DMS53 (cell line): ENCODE measurements at regions not wholly inside any gene's neighbourhood (a gene's known extent, or its start where the extent isn't known, plus 50 kb on each side); places are given as distances from the start of the nearest gene placed in this dataset.

Experiments used
- DNase-seq: peaks from one replicate; lab custom pipeline; 2025; lab: John Stamatoyannopoulos, UW

- DNase-seq, result no peak
Observed at GRCh38 chr6:117168296-117169063, 96.9 kb upstream of the VGLL2 start.

DNA sequence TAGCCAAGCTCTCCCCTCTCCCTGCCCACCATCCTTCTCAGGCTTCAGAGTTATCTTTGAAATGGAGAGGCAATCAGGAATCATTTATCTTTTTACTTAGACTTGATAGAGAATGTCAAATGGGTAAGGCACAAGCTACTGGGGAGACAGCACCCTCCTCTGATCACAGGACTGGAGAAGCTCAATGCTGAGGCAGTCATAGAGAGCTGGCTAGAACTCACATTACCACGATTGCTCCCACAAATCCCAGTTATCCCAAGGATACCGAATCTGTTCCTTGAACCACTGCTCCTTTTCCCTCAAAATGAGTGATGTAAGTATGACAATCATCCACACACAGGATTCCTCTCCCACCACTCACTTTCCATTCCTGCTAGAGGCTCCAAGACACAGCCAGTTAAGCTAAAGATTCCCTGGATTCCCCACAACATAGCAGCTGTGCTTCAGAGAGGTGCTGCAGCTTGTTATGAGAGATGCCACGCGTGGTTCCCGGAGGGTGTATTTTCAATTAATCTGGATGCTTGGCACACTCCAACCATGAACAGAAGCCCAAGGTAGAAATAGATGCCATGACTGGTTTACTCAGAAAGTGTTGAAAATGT, 96.2 kb upstream of the VGLL2 start:
- no peak for DNase-seq

- no peak for DNase-seq
Observed at GRCh38 chr6:117169781-117170281, 95.5 kb upstream of the VGLL2 start.

DNA sequence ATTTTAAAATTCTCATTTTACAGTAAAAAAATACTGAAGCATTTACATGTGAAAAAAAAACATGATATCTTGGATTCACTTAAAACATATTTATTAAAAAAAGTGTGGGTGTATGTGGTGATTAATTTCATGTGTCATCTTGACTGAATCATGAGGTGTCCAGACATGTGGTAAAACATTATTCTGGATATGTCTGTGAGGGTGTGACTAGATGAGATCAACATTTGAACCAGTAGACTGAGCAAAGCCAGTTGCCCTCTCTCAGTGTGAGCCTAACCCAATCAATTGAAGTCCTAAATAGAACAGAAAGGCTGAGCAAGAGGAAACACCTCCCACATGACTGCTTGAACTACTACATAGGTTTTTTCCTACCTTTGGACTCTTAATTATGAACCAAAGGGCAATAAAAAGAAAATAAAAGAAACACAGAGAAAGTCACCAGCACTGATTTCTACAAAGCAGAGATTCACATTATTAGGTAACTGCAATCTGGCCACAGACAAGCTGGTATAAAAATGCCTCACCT, 90.5 kb upstream of the VGLL2 start:
- no peak for DNase-seq

- DNase-seq, result peak; percentile 58
Observed at GRCh38 chr6:117188627-117189201, 76.6 kb upstream of the VGLL2 start.

DNA sequence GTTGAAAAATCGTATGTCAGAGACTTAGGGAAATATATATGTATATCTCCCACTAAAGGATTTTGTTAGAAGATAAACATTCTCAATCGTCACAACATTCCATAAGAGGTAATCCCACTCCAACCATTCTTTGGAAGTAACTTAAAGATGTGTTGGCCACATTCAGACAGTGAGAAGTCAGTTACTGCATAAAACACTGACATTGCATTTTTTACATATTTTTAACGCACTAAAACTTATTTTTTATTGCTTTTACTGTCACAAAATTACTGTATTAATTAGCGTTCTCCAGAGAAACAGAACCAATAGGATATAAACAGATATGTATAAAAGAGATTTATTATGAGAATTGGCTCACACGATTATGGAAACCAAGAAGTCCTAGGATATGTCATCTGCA, 74.3 kb upstream of the VGLL2 start:
- DNase-seq, result no peak

- no peak for DNase-seq
Observed at GRCh38 chr6:117191448-117191847, 73.9 kb upstream of the VGLL2 start.

DNA sequence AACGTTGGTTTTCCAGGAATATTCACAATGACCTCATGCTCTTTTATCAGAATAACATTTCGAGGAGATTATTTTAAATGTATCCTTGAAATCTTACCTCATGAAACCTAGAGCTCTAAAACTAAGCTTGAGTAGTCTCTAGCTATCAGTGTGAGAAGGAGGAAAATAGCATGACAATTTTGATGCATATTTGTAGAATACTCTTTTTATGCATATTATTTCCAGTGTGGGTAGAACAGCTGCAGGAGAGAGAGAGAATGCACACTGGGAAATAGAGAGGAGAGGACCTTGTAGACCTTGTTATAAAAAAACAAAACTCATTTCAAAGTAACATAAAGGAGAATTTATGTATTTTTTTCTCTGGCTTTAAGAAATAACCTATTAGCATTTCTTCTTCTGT, 71.1 kb upstream of the VGLL2 start:
- DNase-seq, result no peak

DNA sequence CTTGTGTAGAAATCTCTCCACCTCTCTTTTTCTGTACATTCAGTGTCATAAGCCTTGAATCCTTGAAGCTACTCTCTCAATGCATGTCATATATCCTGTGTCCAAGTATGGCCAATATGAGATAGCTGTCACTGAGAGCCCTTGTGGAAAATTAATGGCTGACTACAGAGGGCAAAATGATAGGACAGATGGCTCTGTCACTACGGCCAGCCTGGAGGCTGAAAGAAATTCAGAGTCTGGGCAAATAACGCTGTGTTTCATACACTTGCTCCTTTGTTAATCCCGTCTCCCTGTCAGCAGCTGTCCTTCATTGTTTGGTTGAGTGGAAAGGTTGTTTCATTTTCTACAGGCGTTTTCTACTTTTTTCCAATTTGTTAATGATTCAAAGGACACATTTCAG, 70.4 kb upstream of the VGLL2 start:
- DNase-seq, result peak; percentile 68

DNA sequence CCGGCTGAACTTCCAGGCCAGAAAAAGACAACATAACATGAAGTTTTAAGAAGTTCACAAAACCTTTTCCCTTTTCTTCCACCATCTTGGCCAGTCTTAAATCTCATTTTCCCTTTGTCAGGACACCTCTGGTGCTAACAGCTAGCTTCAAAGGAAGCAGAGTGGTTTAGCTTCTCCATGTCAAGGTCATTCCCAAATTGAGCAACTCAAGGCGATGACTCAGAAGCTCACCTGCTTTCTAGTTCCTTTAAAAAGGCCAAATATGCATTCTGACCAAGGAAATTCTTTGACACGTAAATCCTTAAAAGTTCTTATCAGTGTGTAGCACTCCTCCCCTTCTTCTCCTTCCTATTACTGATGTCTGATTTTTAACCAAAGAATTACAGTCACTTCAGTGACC, 69.6 kb upstream of the VGLL2 start:
- peak; percentile 2 for DNase-seq

- no peak for DNase-seq
Observed at GRCh38 chr6:117200067-117200466, 65.3 kb upstream of the VGLL2 start.

DNA sequence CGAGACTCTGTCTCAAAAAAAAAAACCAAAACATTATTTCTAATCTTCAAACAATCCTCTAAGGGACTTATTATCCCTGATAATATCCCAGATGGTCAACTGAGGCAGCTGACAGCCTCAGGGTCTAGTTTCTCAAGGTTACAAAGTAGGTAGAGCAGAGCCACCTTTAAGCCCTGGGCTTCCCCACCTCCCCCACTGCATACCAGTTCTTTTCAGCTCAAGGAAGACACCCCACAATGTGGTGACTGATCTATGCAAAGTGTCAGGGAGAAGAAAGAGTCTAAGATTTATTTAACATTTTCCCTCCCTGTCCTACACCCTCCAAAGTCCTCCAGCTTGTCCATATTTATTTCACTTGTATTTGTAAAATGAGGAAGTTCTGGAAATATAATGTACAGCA, 60.5 kb upstream of the VGLL2 start:
- DNase-seq, result no peak

DNA sequence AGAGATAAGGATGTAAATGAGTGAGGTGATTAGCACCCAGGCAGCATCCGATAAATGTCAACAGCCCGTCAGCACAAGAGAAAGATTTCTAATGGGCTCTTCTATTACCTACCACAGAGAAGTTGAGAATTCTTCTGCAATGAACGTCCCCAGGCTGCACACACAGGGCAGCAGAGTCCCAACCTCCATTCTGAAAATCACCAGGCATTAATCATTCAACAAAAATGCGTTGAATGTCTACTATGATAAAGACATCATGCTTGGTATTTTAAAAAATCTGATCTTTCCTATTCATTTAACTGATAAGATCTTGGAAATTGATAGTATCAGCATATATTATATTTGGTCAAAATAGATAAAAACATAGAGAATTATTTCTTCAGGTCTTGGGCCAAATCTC, 59.5 kb upstream of the VGLL2 start:
- no peak for DNase-seq

DNA sequence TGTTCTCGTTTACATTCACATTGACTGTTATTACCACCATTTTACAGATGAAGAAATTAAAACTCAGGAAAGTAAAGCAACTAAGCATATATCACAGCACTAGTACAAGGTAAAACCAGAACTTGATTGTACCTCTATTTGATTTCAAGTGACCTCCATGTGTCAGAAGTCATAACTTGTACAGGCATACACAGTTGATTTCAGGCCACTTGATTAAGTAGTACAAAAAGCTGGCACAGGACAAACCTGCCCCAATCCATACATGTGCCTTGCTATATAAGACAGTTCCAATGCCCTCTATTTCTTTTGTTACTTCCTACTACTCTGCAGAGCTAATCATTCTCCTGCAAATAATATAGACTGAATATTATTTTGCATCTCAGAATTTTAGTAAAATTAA, 58.8 kb upstream of the VGLL2 start:
- no peak for DNase-seq

GRCh38 chr6:117206944-117207687, 58.2 kb upstream of the VGLL2 start:
- DNase-seq, result no peak

DNA sequence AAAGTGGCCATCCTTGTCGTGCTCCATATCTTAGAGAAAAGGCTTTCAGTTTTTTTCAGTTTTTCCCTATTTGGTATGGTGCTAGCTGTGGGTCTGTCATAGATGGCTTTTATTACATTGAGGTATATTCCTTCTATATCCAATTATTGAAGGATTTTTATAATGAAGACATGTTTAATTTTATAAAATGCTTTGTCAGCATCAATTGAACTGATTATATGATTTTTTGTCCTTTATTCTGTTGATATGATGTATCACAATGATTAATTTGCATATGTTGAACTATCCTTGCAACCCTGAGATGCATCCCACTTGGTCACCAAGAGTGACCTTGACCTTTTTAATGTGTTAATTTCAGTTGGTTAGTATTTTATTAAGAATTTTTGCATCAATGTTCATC, 55.1 kb upstream of the VGLL2 start:
- DNase-seq, result no peak

GRCh38 chr6:117215353-117216090, 49.8 kb upstream of the VGLL2 start:
- DNase-seq, result no peak
